Smooth muscle cell (in vitro differentiated cells): ENCODE measurements at regions not wholly inside any gene's neighbourhood (a gene's known extent, or its start where the extent isn't known, plus 50 kb on each side); places are given as distances from the start of the nearest gene placed in this dataset.

Source experiments
- DNase-seq: peaks from one replicate; lab custom pipeline; 2025; ENCODE audit not compliant: unreplicated experiment; lab: John Stamatoyannopoulos, UW
- H2AFZ ChIP-seq: fragments of 200-600 bp; sonication (generic); 2 replicates; pipeline ENCODE4 v1.6.0; 2016; ENCODE audit warnings: antibody characterized with exemption, low read depth, mild to moderate bottlenecking
- H3F3A ChIP-seq: fragments of 200-600 bp; sonication (generic); 2 replicates; pipeline ENCODE4 v1.6.0; 2017; ENCODE audit warnings: antibody characterized with exemption, low read depth
- H3K27ac ChIP-seq: fragments of 200-600 bp; sonication (generic); 2 replicates; pipeline ENCODE4 v1.5.1; 2016; ENCODE audit warnings: low read depth, mild to moderate bottlenecking
- H3K27me3 ChIP-seq: fragments of 200-600 bp; sonication (generic); 2 replicates; pipeline ENCODE4 v1.6.1; 2016; ENCODE audit warnings: low read depth, mild to moderate bottlenecking
- H3K36me3 ChIP-seq: fragments of 200-600 bp; sonication (generic); 2 replicates; pipeline ENCODE4 v1.5.1; 2016; ENCODE audit warnings: low read depth
- H3K4me1 ChIP-seq: fragments of 200-600 bp; sonication (generic); 2 replicates; pipeline ENCODE4 v1.5.1; 2016; ENCODE audit warnings: low read depth
- H3K4me2 ChIP-seq: fragments of 200-600 bp; sonication (generic); 2 replicates; pipeline ENCODE4 v1.6.0; 2016; ENCODE audit warnings: mild to moderate bottlenecking
- H3K4me3 ChIP-seq: fragments of 200-600 bp; sonication (generic); 2 replicates; pipeline ENCODE4 v1.5.1; 2016; ENCODE audit warnings: mild to moderate bottlenecking
- H3K79me2 ChIP-seq: fragments of 200-600 bp; sonication (generic); 2 replicates; pipeline ENCODE4 v1.6.0; 2016; ENCODE audit warnings: low read depth, mild to moderate bottlenecking
- H3K9ac ChIP-seq: fragments of 200-600 bp; sonication (generic); 2 replicates; pipeline ENCODE4 v1.6.0; 2016; ENCODE audit warnings: low read depth
- H3K9me3 ChIP-seq: fragments of 200-600 bp; sonication (generic); replicated peaks from 2 replicates; pipeline ENCODE4 v1.5.1; 2016; ENCODE audit warnings: low read depth
- H4K20me1 ChIP-seq: fragments of 200-600 bp; sonication (generic); 2 replicates; pipeline ENCODE4 v1.6.0; 2016; ENCODE audit warnings: low read depth
- CTCF ChIP-seq: fragments of 200-600 bp; sonication (generic); IDR thresholded peaks from 2 replicates; pipeline ENCODE4 v1.5.1; 2017; ENCODE audit warnings: borderline replicate concordance, mild to moderate bottlenecking, antibody characterized with exemption; ENCODE audit not compliant: insufficient read depth, poor library complexity, severe bottlenecking
- WGBS: methylation state at CpG from one replicate; pipeline ENCODE4 v1.1.7; 2016; ENCODE audit warnings: low lambda C conversion rate; 5-methylcytosine and 5-hydroxymethylcytosine counted together

GRCh38 chr9:119091074-119091473, 278.2 kb downstream of the BRINP1 start:
- H3K79me2 ChIP-seq = no peaks in the 10 kb centered on the region
- no peaks in the 10 kb centered on the region for H3F3A ChIP-seq
- H3K4me1 ChIP-seq = peaks cover 8% of the 10 kb centered on the region
- no peaks in the 10 kb centered on the region for H3K36me3 ChIP-seq
- H3K9me3 ChIP-seq = no peaks in the 10 kb centered on the region
- H3K27me3 ChIP-seq = no peaks in the 10 kb centered on the region
- H4K20me1 ChIP-seq = no peaks in the 10 kb centered on the region
- TF ChIP-seq CTCF = no peak
- H3K4me2 ChIP-seq = no peak overlapping the region
- DNase-seq = no peak
- WGBS = 7% methylated on average over 1 of the region's 1 CpG
- H3K9ac ChIP-seq = no peak overlapping the region
- no peak overlapping the region for H2AFZ ChIP-seq
- H3K27ac ChIP-seq = no peak overlapping the region
- no peak overlapping the region for H3K4me3 ChIP-seq

DNA sequence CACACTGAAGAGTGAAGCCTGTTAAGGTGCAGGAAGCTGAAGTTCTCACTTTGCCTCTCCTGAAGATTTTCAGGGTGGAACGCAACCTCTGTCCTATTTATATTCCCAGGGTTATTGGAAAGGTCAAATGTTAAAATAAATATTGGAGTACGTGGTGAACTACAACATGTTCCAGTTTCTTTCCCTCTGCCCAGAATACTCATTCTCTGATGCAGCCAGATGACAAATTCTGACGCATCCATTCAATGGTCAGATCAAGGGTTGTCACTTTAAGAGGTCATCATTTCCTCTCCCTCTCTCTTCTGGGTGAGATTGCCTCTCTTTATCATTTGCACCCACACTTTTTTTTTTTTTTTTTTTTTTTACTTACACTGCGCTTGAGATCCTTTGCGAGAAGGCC, 277.1 kb downstream of the BRINP1 start:
- H3K27ac ChIP-seq = no peak overlapping the region
- DNase-seq = no peak
- H3K27me3 ChIP-seq = no peaks in the 10 kb centered on the region
- no peaks in the 10 kb centered on the region for H4K20me1 ChIP-seq
- no peak overlapping the region for H3K4me3 ChIP-seq
- no peak overlapping the region for H3K4me2 ChIP-seq
- 95% methylated on average over 5 of the region's 5 CpGs for WGBS
- H3K4me1 ChIP-seq = peaks cover 1% of the 10 kb centered on the region
- no peaks in the 10 kb centered on the region for H3F3A ChIP-seq
- no peak overlapping the region for H2AFZ ChIP-seq
- H3K79me2 ChIP-seq = no peaks in the 10 kb centered on the region
- TF ChIP-seq CTCF = no peak
- no peaks in the 10 kb centered on the region for H3K36me3 ChIP-seq
- H3K9ac ChIP-seq = no peak overlapping the region
- no peaks in the 10 kb centered on the region for H3K9me3 ChIP-seq

GRCh38 chr9:119094086-119094485, 275.1 kb downstream of the BRINP1 start:
- TF ChIP-seq CTCF = no peak
- Histone ChIP-seq H3K9me3 (no peaks in the 10 kb centered on the region), H3K36me3 (no peaks in the 10 kb centered on the region), H3K4me2 (no peak overlapping the region), H2AFZ (no peak overlapping the region), H3K9ac (no peak overlapping the region), H3K79me2 (no peaks in the 10 kb centered on the region), H3K27ac (no peak overlapping the region), H4K20me1 (no peaks in the 10 kb centered on the region), H3K4me3 (no peak overlapping the region), H3K27me3 (no peaks in the 10 kb centered on the region), H3F3A (no peaks in the 10 kb centered on the region), H3K4me1 (no peaks in the 10 kb centered on the region)
- no peak for DNase-seq

- Histone ChIP-seq H3K9ac (no peak overlapping the region), H3K27me3 (no peaks in the 10 kb centered on the region), H2AFZ (no peak overlapping the region), H3F3A (no peaks in the 10 kb centered on the region), H4K20me1 (no peaks in the 10 kb centered on the region), H3K9me3 (no peaks in the 10 kb centered on the region), H3K4me2 (no peak overlapping the region), H3K27ac (no peak overlapping the region), H3K4me3 (no peak overlapping the region), H3K4me1 (no peaks in the 10 kb centered on the region), H3K79me2 (no peaks in the 10 kb centered on the region), H3K36me3 (no peaks in the 10 kb centered on the region)
- DNase-seq = no peak
- no peak for TF ChIP-seq CTCF
- WGBS = 90% methylated on average over 3 of the region's 3 CpGs
Measured at GRCh38 chr9:119095072-119095471, 274.2 kb downstream of the BRINP1 start.
